ENCODE measurements at regions not wholly inside any gene's neighbourhood (a gene's known extent, or its start where the extent isn't known, plus 50 kb on each side); places are given as distances from the start of the nearest gene placed in this dataset.

- Mint-ChIP-seq H3K4me1 (ENCODE audit: low read depth) (peaks cover 15% of the 10 kb centered on the region), H3K9me3 (ENCODE audit: low read depth) (no peaks in the 10 kb centered on the region), H3K36me3 (ENCODE audit: low read depth) (no peaks in the 10 kb centered on the region), H3K4me3 (ENCODE audit: unreplicated experiment) (no peak overlapping the region), H3K27me3 (ENCODE audit: low read depth) (no peaks in the 10 kb centered on the region), H3K27ac (ENCODE audit: unreplicated experiment) (peak overlapping the region; percentile 18)
- no peak for DNase-seq (ENCODE audit: low spot score)
- TF ChIP-seq CTCF (IDR thresholded peaks at IDR 0.05): peak; percentile 75
These were observed 294.5 kb downstream of the PDGFC start for GRCh38 chr4:156677131-156677531.

GRCh38 chr4:156676116-156676851 is 295.3 kb downstream of the PDGFC start:
- no peak overlapping the region for H3K4me3 Mint-ChIP-seq (ENCODE audit: unreplicated experiment)
- no peaks in the 10 kb centered on the region for H3K36me3 Mint-ChIP-seq (ENCODE audit: low read depth)
- no peak for DNase-seq (ENCODE audit: low spot score)
- H3K27ac Mint-ChIP-seq (ENCODE audit: unreplicated experiment): no peak overlapping the region
- no peaks in the 10 kb centered on the region for H3K9me3 Mint-ChIP-seq (ENCODE audit: low read depth)
- TF ChIP-seq CTCF (IDR thresholded peaks at IDR 0.05): no peak
- peaks cover 19% of the 10 kb centered on the region for H3K4me1 Mint-ChIP-seq (ENCODE audit: low read depth)
- H3K27me3 Mint-ChIP-seq (ENCODE audit: low read depth): no peaks in the 10 kb centered on the region

DNA sequence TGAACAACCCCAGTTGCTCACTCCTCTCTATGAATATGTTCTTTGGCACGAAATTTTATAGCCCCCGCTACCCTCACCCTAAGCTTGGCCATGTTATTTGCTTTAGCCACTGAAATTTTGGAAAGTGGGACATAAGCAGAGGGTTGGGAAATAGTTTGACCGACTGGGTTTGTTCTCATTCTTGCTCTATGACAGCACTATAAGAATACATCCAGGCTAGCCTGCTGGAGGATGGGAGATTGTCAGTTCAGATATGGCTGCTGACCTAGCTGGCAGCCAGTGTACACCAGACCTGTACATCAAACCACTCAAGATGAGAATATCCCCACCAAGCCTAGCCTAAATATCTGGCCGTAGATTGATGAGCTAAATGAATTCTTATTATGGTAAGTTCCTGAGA is 298.1 kb downstream of the PDGFC start:
- no peak for DNase-seq (ENCODE audit: low spot score)
- Mint-ChIP-seq H3K27me3 (ENCODE audit: low read depth) (no peaks in the 10 kb centered on the region), H3K36me3 (ENCODE audit: low read depth) (no peaks in the 10 kb centered on the region), H3K4me3 (ENCODE audit: unreplicated experiment) (no peak overlapping the region), H3K9me3 (ENCODE audit: low read depth) (peaks cover 3% of the 10 kb centered on the region), H3K27ac (ENCODE audit: unreplicated experiment) (no peak overlapping the region), H3K4me1 (ENCODE audit: low read depth) (peaks cover 19% of the 10 kb centered on the region)
- no peak for TF ChIP-seq CTCF (IDR thresholded peaks at IDR 0.05)

- H3K27ac Mint-ChIP-seq (ENCODE audit: unreplicated experiment): no peak overlapping the region
These were observed 298.9 kb downstream of the PDGFC start for GRCh38 chr4:156672492-156673305.

More at GRCh38 chr4:156672492-156673305, 298.9 kb downstream of the PDGFC start:
- H3K4me3 Mint-ChIP-seq (ENCODE audit: unreplicated experiment): no peak overlapping the region
- DNase-seq (ENCODE audit: low spot score): no peak
- H3K4me1 Mint-ChIP-seq (ENCODE audit: low read depth): peaks cover 19% of the 10 kb centered on the region
- H3K9me3 Mint-ChIP-seq (ENCODE audit: low read depth): peaks cover 3% of the 10 kb centered on the region
- TF ChIP-seq CTCF (IDR thresholded peaks at IDR 0.05): no peak
- H3K27me3 Mint-ChIP-seq (ENCODE audit: low read depth): no peaks in the 10 kb centered on the region
- H3K36me3 Mint-ChIP-seq (ENCODE audit: low read depth): no peaks in the 10 kb centered on the region
